Stimulated activated CD4-positive, alpha-beta T cell treated with anti-CD3 and anti-CD28 coated beads, Interleukin-15, amount 100 ng/mL, for 24 hours (primary cell): ENCODE measurements at regions not wholly inside any gene's neighbourhood (a gene's known extent, or its start where the extent isn't known, plus 50 kb on each side); places are given as distances from the start of the nearest gene placed in this dataset.
"Not testable (repeated sequence)": the region's sequence is repeated elsewhere in the genome, so short reads cannot be mapped to it uniquely, and the experiment has no call there.

ENCODE experiments used
- DNase-seq: peaks from one replicate; pipeline ENCODE4 v3.0.0-alpha.2; 2020

DNA sequence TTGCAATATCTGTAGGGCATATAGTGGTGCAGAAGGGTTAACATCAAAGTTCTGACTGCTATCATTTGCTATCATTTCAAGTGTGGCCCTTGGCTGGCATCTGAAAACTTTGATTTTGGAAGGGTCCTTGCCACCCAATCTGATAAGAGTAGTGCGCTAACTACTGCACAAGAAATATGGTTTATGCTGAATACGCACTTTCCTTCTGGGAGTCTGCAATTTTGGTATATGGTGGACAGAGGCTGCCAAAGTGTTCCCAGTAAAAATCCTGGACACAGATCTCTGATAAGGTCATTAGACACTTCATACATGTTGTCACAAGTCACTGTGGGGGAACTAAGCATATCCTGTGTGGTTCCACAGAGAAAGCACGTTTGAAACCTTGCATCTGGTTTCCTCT, 461.6 kb upstream of the CDH11 start:
- DNase-seq = no peak

DNA sequence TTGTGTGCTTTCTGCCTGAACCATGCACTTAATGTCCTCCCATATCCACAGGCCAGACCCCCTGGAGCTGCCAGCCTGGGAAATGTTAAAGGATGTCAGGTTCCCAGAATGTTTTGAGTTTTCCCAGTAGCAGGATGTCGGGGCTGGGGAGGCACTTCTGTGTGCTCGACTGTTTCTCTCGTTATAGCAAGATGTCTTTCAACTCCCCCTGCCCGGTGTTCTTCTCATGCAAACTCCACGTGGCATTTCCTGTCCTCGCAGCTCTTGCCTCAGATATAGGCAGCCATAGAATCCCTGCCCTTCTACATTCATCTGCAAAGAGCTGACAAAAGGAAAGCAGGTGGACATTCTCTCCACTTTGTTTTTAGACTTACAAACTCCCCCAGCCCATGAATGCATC, 457.2 kb upstream of the CDH11 start:
- DNase-seq = no peak

- no peak for DNase-seq
Measured at GRCh38 chr16:65576631-65577030, 454.8 kb upstream of the CDH11 start.

DNA sequence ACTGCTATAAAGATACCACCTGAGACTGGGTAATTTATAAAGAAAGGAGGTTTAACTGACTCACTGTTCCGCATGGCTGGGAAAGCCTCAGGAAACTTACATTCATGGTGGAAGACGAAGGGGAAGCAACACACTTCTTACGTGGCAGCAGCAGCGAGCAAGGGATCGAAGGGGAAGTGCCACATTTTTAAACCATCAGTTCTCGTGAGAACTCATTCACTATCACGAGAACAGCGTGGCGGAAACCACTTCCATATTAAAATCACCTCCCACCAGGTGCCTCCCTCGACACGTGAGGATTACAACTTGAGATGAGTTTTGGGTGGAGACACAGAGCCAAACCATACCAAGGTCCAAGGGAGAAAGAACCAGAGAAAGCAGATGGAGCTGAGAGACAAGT, 454.3 kb upstream of the CDH11 start:
- DNase-seq = no peak

GRCh38 chr16:65574326-65574966, 452.6 kb upstream of the CDH11 start:
- DNase-seq = no peak

DNA sequence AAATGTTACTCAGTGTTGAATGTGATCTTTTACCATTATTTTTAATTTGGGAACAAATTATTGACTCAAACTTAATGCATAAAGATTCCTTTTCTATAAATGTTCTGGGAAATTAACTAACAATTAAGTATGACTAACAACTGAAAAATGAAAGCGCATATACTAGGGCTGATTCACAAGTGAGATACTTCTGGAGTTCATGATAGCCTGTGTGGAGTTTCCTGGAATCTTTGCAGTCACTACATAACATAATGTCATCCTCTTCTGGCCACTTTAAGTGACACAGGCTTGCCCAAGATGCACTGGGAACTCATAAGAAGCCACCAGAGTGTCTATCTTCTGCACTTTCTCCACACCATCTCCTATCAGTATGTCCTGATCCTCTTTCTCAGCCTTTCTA, 450.3 kb upstream of the CDH11 start:
- DNase-seq = no peak

DNA sequence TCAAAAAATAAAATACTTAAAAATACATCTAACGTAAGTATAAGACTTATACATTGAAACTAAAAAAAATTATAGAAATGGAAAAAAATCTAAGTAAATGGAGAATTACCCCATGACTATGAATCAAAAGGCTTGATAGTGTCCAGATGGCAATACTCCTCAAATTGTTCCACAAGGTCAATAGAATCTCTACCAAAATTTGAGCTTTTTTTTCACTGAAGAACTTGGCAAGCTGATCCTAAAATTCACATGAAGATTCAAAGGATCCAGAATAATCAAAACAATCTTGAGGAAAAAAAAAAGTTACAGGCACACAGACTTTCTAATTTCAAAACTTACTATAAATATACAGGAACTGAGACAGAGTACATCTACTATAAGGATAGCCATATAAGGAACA, 448.4 kb upstream of the CDH11 start:
- no peak for DNase-seq

- no peak for DNase-seq
Measured at GRCh38 chr16:65559846-65560245, 438.0 kb upstream of the CDH11 start.

DNA sequence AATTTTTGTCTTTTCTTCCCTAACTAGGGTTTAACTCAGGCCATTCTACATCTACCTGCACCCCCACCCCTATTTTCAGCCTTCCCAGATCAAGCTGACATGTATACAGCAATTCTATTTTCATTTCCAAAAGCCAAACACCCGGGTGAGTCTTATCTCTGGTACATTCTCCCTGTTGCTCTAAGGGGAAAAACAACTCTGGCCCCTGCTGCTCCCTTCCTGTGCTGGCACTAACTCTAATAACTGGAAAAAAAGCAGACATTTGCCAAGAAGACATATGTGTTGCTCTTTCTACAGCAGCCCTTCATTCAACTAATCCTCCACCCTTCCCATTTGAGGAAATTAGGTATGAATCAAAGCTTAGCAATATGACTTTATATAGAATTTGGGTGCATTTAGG, 427.8 kb upstream of the CDH11 start:
- not testable (repeated sequence) for DNase-seq

DNA sequence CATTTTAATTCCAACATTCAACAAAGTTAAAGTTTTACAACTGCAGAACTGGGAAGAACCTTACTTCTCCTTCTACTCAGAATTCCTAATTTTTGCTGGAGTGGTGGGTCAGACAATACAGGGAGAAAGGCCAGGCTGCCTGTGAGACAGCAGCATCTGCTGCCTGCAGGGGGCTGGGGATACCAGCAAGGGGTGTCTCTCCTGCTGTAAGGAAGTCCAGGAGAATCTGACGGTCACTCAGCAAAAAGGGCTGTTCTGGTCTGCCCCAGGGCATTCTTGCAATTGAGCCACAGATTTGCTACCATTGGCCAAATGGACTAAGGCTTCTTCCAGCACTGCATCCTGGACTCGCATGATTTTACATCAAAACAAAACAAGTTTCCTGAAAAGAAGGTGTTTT, 426.6 kb upstream of the CDH11 start:
- no peak for DNase-seq

DNA sequence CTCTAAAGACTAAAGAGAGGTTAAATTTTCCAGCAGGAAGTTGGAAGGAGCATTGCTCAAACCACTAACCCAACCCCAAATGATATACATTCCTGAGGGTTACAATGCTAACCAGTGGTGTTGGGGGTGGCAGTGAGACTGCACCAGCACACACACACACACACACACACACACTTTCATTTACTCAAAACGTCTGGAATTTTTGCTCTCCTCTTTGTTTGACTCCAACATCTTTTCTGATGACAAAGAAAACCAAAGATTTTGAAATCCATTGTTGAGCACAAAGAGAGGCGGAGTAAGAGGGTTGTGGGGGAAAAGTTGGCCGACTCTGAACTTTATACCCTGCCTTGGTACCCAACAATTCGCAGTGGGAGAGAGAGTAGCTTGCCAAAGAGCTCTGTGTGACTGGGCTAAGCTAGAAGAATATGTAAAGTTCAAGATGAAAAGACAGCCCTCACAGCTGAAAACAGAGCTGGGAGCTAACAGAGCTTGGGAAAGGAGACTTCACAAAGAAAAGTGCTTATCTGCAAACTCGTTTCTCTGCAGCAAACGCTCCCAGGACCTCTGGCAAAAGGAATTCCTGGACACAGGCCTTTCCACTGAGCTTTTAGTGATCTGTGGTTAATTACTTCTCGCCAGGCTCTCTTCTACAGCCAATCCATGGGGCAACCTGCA, 426.0 kb upstream of the CDH11 start:
- no peak for DNase-seq

GRCh38 chr16:65546353-65546791, 424.5 kb upstream of the CDH11 start:
- DNase-seq = no peak

- DNase-seq = no peak
Measured at GRCh38 chr16:65545413-65545956, 423.6 kb upstream of the CDH11 start.

DNA sequence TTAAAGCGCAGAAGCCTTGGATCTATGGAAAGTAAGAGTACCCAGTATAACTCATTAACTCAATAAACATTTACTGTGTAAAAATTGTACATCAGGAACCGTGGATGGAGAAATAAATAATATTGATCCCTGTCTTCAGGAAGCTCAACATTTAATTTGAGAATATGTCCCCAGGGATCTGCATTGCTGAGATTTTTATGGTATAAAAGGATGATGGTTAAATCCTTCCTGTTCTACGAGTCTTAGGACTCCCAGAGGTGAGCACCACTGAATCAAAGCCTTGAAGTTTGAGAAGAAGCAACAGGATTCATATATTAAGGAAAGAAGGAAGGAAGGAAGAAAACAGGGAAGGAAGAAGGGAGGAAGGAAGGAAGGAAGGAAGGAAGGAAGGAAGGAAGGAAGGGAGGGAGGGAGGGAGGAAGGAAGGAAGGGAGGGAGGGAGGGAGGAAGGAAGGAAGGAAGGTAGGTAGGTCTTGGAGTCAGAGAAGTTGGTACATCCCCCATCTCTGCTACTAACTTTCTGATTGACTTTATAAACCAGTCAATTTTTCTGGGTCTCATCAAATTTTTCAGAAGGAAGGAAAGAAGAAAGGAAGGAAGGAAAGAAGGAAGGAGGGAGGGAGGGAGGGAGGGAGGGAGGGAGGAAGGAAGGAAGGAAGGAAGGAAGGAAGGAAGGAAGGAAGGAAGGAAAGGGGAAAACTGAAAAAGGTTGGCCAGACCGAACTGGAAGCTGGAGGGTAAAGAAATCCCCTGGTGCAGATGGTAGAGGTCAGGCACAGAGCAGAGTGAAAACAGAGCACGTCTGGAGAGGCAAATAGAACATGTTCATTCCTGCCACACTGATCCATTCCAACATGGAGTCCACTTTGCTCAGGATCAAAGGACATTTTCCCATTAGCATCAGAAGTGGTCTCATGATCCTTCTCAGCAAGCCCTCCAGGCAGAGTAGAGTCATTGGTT, 422.2 kb upstream of the CDH11 start:
- no peak for DNase-seq

DNA sequence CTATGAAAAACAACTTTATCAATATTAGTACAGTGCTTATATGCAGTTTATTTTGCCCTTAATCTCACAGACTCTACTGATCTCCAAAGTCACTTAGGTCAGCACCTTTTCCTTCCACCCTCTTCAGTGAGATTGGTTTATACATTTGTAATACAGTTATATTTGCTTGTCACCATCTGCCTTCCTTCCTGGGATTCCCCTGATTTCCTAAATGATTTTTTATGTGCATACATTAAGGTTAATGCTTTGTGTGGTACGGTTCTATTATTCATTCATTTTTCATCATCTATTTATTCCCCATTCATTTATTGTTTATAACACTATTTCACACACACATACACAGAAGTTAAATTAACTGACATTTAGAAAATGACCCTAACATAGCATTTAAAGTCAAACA, 419.8 kb upstream of the CDH11 start:
- DNase-seq = no peak

DNA sequence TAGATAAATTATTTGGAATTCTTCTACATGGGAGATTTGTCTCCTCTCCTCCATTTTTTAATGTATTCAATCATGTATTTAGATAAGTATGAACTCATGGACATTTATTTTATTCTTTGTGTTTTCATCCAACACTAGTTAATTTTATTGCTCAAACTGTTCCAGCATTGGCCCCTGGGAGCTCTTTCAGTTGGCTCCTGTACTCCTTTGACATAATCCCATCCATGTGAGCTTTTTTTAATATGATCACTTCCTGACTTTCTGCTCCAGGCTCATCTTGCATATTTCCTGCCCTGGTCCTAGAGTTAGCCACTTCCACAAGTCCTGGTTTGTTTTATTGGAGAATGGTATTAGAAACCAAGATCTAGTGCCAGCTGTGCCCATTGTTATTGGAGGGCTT, 419.0 kb upstream of the CDH11 start:
- DNase-seq = no peak

DNA sequence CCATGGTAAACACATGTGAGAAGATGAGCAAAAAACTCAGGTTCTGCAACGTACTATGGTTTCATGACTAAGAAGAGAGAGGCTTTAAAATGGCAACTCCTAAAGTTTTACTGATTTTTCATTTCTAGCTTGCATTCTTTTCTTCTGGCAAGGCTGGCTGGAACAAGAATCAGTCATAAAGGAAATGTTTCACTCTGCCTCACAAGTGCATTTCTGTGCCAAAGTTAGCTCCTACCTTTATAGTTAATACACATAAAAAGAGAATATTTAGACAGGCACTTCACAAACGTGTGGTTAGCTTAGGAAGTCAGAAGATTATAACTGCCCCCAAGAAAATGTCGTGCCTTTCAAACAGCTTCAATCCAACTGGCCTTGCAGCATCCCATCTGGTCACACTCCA, 417.1 kb upstream of the CDH11 start:
- DNase-seq = no peak

DNA sequence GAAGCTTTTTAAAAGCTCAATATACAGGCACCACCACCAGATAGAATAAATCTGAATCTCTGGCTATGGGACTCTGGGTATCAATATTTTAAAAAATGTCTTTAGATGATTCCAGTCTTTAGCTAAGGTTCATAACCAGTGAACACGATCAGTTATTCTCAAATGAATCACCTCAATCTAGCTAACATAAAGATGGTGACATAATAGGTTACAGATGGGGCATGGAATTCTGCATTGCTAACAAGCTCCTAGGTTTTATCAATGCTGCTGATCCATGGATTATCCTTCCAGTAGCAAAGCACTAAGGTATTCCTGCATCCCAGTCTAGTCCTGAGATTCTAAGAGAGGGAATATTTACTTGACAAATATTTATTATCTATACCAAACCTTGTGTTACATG, 415.5 kb upstream of the CDH11 start:
- DNase-seq = no peak

DNA sequence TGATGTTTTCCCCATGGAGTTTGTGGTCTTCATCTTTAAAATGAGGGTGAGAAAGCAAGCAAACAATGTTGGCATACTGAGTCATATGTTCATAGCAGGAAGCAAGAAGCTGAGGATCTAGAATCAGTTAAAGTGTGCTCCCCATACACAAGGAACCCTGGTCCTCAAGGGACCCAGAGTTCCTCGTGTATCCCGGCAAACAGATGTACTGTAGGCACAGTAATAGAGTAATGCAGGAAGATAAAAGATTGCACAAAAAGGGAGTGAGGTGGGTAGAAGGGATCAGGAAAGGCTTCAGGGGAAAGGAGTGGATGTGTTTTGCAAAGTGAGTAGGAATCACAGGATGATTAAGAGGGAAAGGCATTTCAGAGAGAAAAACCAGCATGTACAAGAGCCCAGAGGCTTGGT, 412.3 kb upstream of the CDH11 start:
- DNase-seq = no peak

DNA sequence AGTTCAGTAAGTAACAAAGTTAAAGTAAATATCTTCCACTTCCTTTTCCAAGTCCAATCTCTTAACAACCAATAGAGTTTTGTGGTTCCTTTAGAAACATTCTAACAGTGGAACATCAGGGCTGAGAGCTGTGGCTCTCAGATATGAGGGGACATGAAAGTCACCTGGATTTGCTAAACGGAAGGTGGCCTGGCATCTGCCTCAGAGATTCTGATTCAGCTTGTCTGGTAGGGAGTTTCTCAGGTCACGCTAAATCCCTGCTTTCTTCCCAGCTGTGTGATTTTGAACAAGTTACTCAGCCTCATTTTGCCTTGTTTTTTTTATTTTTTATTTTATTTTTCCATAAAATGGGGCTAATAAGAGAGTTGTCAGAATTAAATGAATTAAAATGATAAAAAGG, 411.0 kb upstream of the CDH11 start:
- no peak for DNase-seq

DNA sequence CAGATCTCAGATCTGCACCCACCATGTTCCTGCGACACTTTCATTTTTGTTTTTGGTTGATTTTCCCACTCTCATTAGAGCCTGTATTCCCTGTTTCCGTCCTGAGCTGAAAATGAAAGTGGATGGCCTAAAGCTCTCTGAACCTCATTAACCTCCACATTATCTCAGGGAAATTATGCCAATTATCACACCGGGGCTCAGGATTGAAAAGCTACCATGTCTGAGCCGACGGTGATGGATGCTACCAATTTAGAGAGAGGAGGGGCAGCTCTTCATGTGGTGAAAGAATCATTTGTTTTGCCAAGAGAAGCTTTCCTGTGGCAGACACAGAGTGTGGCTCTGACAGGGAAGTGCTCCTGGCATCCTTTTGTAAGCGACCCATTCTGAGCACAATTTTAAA, 410.4 kb upstream of the CDH11 start:
- DNase-seq = no peak

GRCh38 chr16:65531475-65531874, 409.6 kb upstream of the CDH11 start:
- no peak for DNase-seq

- DNase-seq = no peak
Measured at GRCh38 chr16:65525707-65526106, 403.8 kb upstream of the CDH11 start.

- DNase-seq = no peak
Measured at GRCh38 chr16:65524997-65525396, 403.1 kb upstream of the CDH11 start.
